Lower leg skin (tissue), 4 donors: ENCODE measurements at regions not wholly inside any gene's neighbourhood (a gene's known extent, or its start where the extent isn't known, plus 50 kb on each side); places are given as distances from the start of the nearest gene placed in this dataset.

ENCODE experiments used
- DNase-seq, 2 donors: peaks; one replicate each; pipeline ENCODE4 v3.0.0-alpha.2; 2019; ENCODE audit warnings: low spot score in 2 of 2
- H3K4me3 ChIP-seq: fragments of 200-600 bp; sonication (generic); 2 replicates; pipeline ENCODE4 v1.5.1; 2017; ENCODE audit warnings: mild to moderate bottlenecking, low read depth; ENCODE audit not compliant: poor library complexity, severe bottlenecking
- POLR2A ChIP-seq, 2 donors: fragments of 450-650 bp; IDR thresholded peaks; one replicate each; pipeline ENCODE4 v1.6.1; 2016 to 2017; ENCODE audit warnings: antibody characterized with exemption in 2 of 2, mild to moderate bottlenecking in 1 of 2, moderate library complexity in 1 of 2
- WGBS, 2 donors: methylation state at CpG; one replicate each; pipeline ENCODE4 v1.1.5; 2018; 5-methylcytosine and 5-hydroxymethylcytosine counted together
- intact Hi-C: fragments of 100-400 bp; cut with DNase I; formaldehyde crosslinking; loops from one replicate; pipeline ENCODE4 v1.15.0; 2023; ENCODE audit warnings: low total_unique reads
- TF ChIP-seq, protein P1 (sequence below), 3 donors: fragments of 450-650 bp; IDR thresholded peaks; one replicate each; pipeline ENCODE4 v1.5.1; 2016; ENCODE audit warnings: antibody characterized with exemption in 3 of 3, mild to moderate bottlenecking in 3 of 3, moderate library complexity in 2 of 3

DNA sequence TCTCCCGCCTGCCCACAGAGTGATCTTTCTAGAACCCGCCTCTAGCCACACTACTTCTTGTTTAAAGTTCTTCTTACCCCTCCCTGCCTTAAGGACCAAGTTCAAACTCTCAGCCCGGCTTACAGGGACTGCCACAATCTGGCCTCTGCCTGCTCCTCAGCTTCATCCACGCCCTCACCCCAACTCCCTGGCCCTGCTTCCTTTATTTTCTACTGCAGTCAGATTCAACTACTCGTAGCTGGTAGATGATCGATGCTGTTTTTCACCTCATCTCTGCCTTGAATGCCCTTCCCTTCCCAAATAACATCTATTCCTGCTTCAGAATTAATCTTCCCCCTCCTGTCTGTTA lies 508.5 kb downstream of the RPS24 start:
- peak in 1 of 2 donors; percentile 84 for DNase-seq
- no peak overlapping the region for H3K4me3 ChIP-seq
- intact Hi-C loops: no loop called here
- TF ChIP-seq POLR2A (IDR thresholded peaks at IDR 0.05): no peak
- TF ChIP-seq, protein P1, sequence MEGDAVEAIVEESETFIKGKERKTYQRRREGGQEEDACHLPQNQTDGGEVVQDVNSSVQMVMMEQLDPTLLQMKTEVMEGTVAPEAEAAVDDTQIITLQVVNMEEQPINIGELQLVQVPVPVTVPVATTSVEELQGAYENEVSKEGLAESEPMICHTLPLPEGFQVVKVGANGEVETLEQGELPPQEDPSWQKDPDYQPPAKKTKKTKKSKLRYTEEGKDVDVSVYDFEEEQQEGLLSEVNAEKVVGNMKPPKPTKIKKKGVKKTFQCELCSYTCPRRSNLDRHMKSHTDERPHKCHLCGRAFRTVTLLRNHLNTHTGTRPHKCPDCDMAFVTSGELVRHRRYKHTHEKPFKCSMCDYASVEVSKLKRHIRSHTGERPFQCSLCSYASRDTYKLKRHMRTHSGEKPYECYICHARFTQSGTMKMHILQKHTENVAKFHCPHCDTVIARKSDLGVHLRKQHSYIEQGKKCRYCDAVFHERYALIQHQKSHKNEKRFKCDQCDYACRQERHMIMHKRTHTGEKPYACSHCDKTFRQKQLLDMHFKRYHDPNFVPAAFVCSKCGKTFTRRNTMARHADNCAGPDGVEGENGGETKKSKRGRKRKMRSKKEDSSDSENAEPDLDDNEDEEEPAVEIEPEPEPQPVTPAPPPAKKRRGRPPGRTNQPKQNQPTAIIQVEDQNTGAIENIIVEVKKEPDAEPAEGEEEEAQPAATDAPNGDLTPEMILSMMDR (IDR thresholded peaks at IDR 0.05): no peak
- 66 to 67% methylated on average over 6 of the region's 6 CpGs for WGBS, 2 donors

DNA sequence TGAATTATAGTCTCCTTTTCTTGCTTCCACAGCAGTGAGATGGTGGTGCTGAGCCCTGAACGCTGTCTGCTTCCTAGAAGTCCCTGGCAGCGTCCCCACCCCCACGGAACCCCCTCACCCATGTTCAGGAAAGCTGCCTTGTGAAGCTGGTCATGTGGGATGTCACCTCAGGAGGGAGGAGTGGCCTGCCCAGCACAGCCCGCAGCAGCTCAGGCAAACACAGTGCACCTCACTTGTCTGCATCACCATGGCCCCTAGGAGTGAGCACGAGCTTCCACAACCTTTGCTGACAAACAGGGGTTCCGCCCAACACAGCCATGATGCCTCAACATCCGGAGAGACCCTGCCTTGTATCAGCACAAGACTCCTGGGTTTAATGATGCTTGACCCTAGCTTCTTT lies 508.9 kb downstream of the RPS24 start:
- intact Hi-C loops: no loop called here
- TF ChIP-seq POLR2A (IDR thresholded peaks at IDR 0.05): no peak
- TF ChIP-seq, protein P1 (IDR thresholded peaks at IDR 0.05): no peak
- H3K4me3 ChIP-seq: no peak overlapping the region
- 82 to 83% methylated on average over 7 of the region's 7 CpGs for WGBS, 2 donors
- DNase-seq: peak in 1 of 2 donors; percentile 84

DNA sequence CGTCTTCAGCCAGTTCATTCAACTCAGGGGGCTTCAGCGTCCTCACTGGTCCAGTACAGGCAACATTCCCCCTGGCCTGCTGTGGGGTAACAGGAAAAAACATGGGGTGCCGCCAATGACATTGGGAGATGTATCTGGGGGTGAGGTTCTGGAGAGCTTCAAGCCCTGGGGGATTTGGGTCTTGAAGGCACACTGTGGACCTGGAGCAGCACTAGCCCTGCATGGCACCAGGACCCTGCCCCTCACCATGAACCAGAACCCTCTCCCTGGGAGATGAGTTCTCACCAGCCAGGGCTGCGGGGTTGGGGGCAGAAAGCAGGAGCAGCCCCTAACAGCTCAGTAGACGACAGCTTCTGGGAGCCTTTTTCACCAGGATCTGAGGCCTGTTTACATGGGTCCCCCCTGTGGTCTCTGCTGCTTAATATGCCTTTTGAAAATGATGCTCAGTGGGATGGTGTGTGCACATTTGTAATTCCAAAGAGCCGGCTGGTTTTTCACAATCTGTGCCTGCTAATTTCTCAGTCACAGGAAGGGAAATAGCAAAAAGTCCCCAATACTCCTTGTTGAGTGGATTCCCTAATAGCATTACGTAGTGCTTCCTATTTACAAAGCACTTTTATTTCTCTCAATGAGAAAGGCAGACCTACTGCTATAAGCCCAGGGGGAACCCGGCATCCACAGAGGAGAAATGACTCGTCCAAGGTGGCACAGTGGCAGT lies 509.5 kb downstream of the RPS24 start:
- intact Hi-C loops: no loop called here
- TF ChIP-seq POLR2A (IDR thresholded peaks at IDR 0.05): no peak
- TF ChIP-seq, protein P1 (IDR thresholded peaks at IDR 0.05): no peak
- DNase-seq: peak in 1 of 2 donors; percentile 83
- WGBS, 2 donors: 75 to 78% methylated on average over 8 to 9 of the region's 9 CpGs
- H3K4me3 ChIP-seq: no peak overlapping the region

DNA sequence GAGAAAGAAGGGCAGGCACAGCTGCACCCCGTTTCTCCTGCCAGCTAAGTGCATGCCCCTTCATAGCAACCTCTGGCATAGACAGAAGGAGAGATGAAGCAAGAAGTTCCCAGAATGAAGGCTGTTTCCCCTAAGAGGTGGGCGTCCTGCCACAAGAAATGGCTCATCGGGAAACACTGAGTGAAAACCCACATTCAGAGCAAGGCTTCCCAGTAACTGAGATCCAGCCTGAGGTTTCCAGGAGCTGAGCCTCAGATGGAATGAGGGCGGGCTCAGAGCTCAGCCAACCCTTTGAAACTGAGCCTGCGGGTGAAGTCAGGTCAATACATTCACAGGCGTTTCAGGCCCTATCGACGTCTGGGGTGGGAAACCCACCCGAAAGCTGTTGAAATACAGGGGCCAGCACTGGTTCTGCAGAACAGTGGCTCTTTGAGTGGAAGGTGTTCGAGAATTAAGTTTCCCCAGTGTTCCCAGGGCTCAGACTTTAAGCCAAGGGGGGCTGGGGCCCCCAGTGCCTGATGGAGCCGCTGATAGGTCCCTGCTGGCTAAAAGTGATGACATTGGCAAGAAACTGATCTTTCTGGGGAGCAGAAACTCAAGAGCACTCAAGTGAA lies 510.2 kb downstream of the RPS24 start:
- DNase-seq: peak; percentile 82 to 95
- intact Hi-C loops: no loop called here
- no peak overlapping the region for H3K4me3 ChIP-seq
- WGBS, 2 donors: 48 to 52% methylated on average over 11 of the region's 11 CpGs
- TF ChIP-seq POLR2A (IDR thresholded peaks at IDR 0.05): no peak

DNA sequence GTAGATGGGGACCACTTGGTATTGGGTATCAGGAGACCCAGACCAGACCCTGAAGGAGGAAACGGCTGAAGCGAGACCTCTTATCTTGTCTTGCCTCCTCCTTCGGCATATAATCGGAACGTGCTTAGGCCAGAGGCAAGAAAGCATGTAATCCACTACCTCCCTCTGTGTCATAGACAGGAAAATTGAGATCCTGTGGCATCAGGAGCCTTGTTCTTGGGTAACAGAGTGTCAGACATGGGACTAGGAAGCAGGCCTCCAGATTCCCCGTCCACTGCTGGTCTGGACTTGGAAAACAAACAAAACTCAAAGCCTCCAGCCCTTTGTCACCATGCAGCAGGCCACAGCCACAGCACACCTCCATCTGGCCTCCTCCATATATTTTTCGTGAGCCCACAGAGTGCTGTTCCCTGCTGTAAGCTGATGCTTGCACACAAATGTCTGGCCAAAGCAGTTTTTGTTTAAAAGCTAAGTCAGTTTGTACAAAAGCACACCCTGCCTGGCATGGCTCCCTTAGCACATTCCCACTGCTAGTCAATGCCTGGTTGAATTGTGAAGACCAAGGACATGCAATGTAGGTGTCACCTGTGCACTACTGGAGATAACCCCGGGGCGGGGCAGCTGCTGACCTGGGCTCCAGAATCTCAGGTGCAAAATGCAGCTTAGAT lies 510.9 kb downstream of the RPS24 start:
- no peak overlapping the region for H3K4me3 ChIP-seq
- DNase-seq: peak in 1 of 2 donors; percentile 64
- intact Hi-C loops: no loop called here
- WGBS, 2 donors: 88 to 93% methylated on average over 9 of the region's 9 CpGs
- TF ChIP-seq POLR2A (IDR thresholded peaks at IDR 0.05): no peak
- TF ChIP-seq, protein P1 (IDR thresholded peaks at IDR 0.05): no peak

DNA sequence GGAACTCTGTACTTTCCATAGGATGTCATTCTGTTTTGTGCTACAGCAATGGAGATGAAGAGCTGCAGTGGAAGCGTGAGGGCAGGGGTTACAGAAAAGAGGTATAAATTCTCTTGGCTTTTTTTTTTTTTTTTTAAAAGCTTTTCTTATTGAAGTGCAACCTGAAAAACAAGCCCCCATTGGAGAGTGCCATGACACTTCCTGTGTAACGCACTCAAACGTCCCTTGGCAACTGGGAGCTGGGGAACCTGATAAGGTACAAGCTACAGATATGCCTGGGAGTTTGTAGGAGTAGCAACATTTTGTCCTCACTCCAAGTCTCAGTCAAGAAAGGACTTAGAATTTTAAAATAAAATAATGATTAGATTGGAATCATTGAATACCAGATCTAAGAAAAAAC lies 512.1 kb downstream of the RPS24 start:
- H3K4me3 ChIP-seq: no peak overlapping the region
- no peak for TF ChIP-seq POLR2A (IDR thresholded peaks at IDR 0.05)
- WGBS, 2 donors: 92 to 94% methylated on average over 3 of the region's 3 CpGs
- DNase-seq: peak in 1 of 2 donors; percentile 20
- intact Hi-C loops: no loop called here
